Neural progenitor cell (in vitro differentiated cells): ENCODE measurements at regions not wholly inside any gene's neighbourhood (a gene's known extent, or its start where the extent isn't known, plus 50 kb on each side); places are given as distances from the start of the nearest gene placed in this dataset.
"Not testable (repeated sequence)": the region's sequence is repeated elsewhere in the genome, so short reads cannot be mapped to it uniquely, and the experiment has no call there.

Experiments used
- DNase-seq: peaks from one replicate; pipeline ENCODE4 v3.0.0-alpha.2; 2016; ENCODE audit warnings: low spot score
- H2AFZ ChIP-seq: fragments of 200-600 bp; sonication (generic); replicated peaks from 2 replicates; pipeline ENCODE4 v1.6.1; 2016; ENCODE audit warnings: antibody characterized with exemption
- H3F3A ChIP-seq: fragments of 200-600 bp; sonication (generic); 2 replicates; pipeline ENCODE4 v1.6.1; 2016; ENCODE audit warnings: antibody characterized with exemption, low read depth
- H3K27ac ChIP-seq: fragments of 200-600 bp; sonication (generic); 2 replicates; pipeline ENCODE4 v1.5.1; 2016; ENCODE audit warnings: mild to moderate bottlenecking
- H3K27me3 ChIP-seq: fragments of 200-600 bp; sonication (generic); 2 replicates; pipeline ENCODE4 v1.6.1; 2016; ENCODE audit warnings: mild to moderate bottlenecking, moderate library complexity
- H3K36me3 ChIP-seq: fragments of 200-600 bp; sonication (generic); 2 replicates; pipeline ENCODE4 v1.5.1; 2016
- H3K4me1 ChIP-seq: fragments of 200-600 bp; sonication (generic); 2 replicates; pipeline ENCODE4 v1.6.1; 2016; ENCODE audit warnings: mixed run types
- H3K4me2 ChIP-seq: fragments of 200-600 bp; sonication (generic); 2 replicates; pipeline ENCODE4 v1.6.1; 2016
- H3K4me3 ChIP-seq: fragments of 200-600 bp; sonication (generic); 2 replicates; pipeline ENCODE4 v1.5.1; 2016
- H3K79me2 ChIP-seq: fragments of 200-600 bp; sonication (generic); 2 replicates; pipeline ENCODE4 v1.6.1; 2016; ENCODE audit warnings: low read depth
- H3K9ac ChIP-seq: fragments of 200-600 bp; sonication (generic); 2 replicates; pipeline ENCODE4 v1.6.1; 2016
- H3K9me3 ChIP-seq: fragments of 200-600 bp; sonication (generic); 2 replicates; pipeline ENCODE4 v1.5.1; 2016; ENCODE audit warnings: low read depth
- H4K20me1 ChIP-seq: fragments of 200-600 bp; sonication (generic); 2 replicates; pipeline ENCODE4 v1.6.1; 2016; ENCODE audit warnings: low read depth
- H3K27ac Mint-ChIP-seq: 3 replicates; pipeline ENCODE4 v1.8.0; 2021; ENCODE audit warnings: mixed read lengths
- H3K27me3 Mint-ChIP-seq: 2 replicates; pipeline ENCODE4 v1.8.0; 2022; ENCODE audit warnings: low read depth, mild to moderate bottlenecking, inconsistent platforms, moderate library complexity, mixed read lengths; ENCODE audit not compliant: insufficient read depth
- H3K36me3 Mint-ChIP-seq: 3 replicates; pipeline ENCODE4 v1.8.0; 2021; ENCODE audit warnings: mixed read lengths
- H3K4me1 Mint-ChIP-seq: 3 replicates; pipeline ENCODE4 v1.8.0; 2021; ENCODE audit warnings: mixed read lengths
- H3K4me3 Mint-ChIP-seq: 3 replicates; pipeline ENCODE4 v1.8.0; 2021; ENCODE audit warnings: mild to moderate bottlenecking, moderate library complexity, mixed read lengths
- H3K9me3 Mint-ChIP-seq: 3 replicates; pipeline ENCODE4 v1.8.0; 2020; ENCODE audit warnings: mixed read lengths
- EZH2 ChIP-seq: fragments of 200-600 bp; sonication (generic); IDR thresholded peaks from 2 replicates; pipeline ENCODE4 v1.6.1; 2017; ENCODE audit warnings: antibody characterized with exemption, mild to moderate bottlenecking, moderate library complexity
- EZH2phosphoT487 ChIP-seq: fragments of 200-600 bp; sonication (generic); IDR thresholded peaks from 2 replicates; pipeline ENCODE4 v1.6.1; 2017; ENCODE audit warnings: antibody characterized with exemption
- TF ChIP-seq, protein P1 (sequence below): fragments of 200-600 bp; sonication (generic); IDR thresholded peaks from 2 replicates; pipeline ENCODE4 v1.5.1; 2017; ENCODE audit warnings: antibody characterized with exemption, mild to moderate bottlenecking

DNA sequence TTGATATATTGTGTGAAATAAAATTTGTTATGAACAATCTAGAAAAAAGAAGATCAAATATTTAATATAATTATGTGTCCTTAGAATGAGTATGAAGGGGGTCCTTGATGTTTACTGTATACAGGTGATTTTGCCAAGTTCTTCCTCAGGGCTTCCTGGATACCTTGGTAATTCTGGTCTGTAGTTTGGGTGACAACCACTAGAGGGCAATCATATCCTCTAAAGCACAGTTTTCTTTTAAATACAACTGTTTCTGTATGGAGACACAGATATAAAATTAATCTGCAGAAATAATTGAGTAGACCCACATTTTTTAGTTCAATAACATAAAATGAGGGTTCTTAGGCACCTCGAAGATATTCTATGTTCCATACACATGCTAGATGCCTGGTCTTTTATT lies 157.7 kb downstream of the SPANXN1 start:
- H3K9me3 ChIP-seq: no peaks in the 10 kb centered on the region
- no peak overlapping the region for H2AFZ ChIP-seq
- H3K9ac ChIP-seq: no peak overlapping the region
- no peak overlapping the region for H3K4me2 ChIP-seq
- Mint-ChIP-seq H3K9me3 (peaks cover 3% of the 10 kb centered on the region), H3K4me1 (no peaks in the 10 kb centered on the region), H3K27me3 (no peaks in the 10 kb centered on the region), H3K4me3 (no peak overlapping the region), H3K36me3 (no peaks in the 10 kb centered on the region), H3K27ac (no peak overlapping the region)
- no peaks in the 10 kb centered on the region for H4K20me1 ChIP-seq
- no peak overlapping the region for H3K27ac ChIP-seq
- TF ChIP-seq EZH2phosphoT487: no peak
- TF ChIP-seq, protein P1, sequence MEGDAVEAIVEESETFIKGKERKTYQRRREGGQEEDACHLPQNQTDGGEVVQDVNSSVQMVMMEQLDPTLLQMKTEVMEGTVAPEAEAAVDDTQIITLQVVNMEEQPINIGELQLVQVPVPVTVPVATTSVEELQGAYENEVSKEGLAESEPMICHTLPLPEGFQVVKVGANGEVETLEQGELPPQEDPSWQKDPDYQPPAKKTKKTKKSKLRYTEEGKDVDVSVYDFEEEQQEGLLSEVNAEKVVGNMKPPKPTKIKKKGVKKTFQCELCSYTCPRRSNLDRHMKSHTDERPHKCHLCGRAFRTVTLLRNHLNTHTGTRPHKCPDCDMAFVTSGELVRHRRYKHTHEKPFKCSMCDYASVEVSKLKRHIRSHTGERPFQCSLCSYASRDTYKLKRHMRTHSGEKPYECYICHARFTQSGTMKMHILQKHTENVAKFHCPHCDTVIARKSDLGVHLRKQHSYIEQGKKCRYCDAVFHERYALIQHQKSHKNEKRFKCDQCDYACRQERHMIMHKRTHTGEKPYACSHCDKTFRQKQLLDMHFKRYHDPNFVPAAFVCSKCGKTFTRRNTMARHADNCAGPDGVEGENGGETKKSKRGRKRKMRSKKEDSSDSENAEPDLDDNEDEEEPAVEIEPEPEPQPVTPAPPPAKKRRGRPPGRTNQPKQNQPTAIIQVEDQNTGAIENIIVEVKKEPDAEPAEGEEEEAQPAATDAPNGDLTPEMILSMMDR: peak; percentile 70
- H3K36me3 ChIP-seq: no peaks in the 10 kb centered on the region
- no peak overlapping the region for H3K4me3 ChIP-seq
- H3K27me3 ChIP-seq: no peaks in the 10 kb centered on the region
- no peaks in the 10 kb centered on the region for H3F3A ChIP-seq
- H3K79me2 ChIP-seq: no peaks in the 10 kb centered on the region
- no peaks in the 10 kb centered on the region for H3K4me1 ChIP-seq
- peak; percentile 38 for DNase-seq

DNA sequence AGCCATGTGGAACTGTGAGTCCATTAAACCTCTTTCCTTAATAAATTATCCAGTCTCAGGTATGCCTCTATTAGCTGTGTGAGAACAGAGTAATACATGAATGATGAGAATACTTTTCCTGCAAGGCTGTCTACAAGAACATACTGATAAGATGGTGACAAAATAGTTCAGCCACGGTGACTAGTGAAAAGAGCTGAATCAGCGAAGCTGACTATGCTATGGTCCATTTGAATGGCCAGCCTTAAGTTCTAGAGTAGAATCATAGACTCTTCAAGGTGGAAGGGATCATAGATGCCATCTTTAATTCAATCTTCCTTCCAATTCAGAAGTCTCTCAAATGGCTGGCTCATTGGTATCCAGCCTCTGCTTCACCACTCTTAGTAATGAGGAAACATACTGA lies 163.3 kb downstream of the SPANXN1 start:
- Histone ChIP-seq H3K4me2 (no peak overlapping the region), H3K27ac (no peak overlapping the region), H3K36me3 (no peaks in the 10 kb centered on the region), H4K20me1 (no peaks in the 10 kb centered on the region), H3K4me3 (no peak overlapping the region), H3K79me2 (no peaks in the 10 kb centered on the region), H3K9me3 (no peaks in the 10 kb centered on the region), H2AFZ (no peak overlapping the region), H3K9ac (no peak overlapping the region), H3K27me3 (no peaks in the 10 kb centered on the region), H3F3A (no peaks in the 10 kb centered on the region), H3K4me1 (no peaks in the 10 kb centered on the region)
- DNase-seq: no peak
- no peaks in the 10 kb centered on the region for H3K4me1 Mint-ChIP-seq
- H3K27ac Mint-ChIP-seq: no peak overlapping the region
- peaks cover 2% of the 10 kb centered on the region for H3K27me3 Mint-ChIP-seq
- H3K9me3 Mint-ChIP-seq: peaks cover 6% of the 10 kb centered on the region
- no peak overlapping the region for H3K4me3 Mint-ChIP-seq
- TF ChIP-seq EZH2phosphoT487: no peak
- TF ChIP-seq EZH2: no peak
- TF ChIP-seq, protein P1: no peak
- H3K36me3 Mint-ChIP-seq: no peaks in the 10 kb centered on the region

DNA sequence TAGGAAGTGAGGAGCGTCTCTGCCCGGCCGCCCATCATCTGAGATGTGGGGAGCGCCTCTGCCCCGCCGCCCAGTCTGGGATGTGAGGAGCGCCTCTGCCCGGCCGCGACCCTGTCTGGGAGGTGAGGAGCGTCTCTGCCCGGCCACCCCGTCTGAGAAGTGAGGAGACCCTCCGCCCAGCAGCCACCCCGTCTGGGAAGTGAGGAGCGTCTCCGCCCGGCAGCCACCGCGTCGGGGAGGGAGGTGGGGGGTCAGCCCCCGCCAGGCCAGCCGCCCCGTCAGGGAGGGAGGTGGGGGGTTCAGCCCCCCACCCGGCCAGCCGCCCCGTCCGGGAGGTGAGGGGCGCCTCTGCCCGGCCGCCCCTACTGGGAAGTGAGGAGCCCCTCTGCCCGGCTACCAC lies 188.9 kb downstream of the SPANXN1 start:
- H3K79me2 ChIP-seq, H3K4me2 ChIP-seq, H3K4me1 ChIP-seq, H3K27me3 Mint-ChIP-seq, H3K27ac Mint-ChIP-seq, H3K4me3 ChIP-seq, DNase-seq, H3K36me3 ChIP-seq, H3K9ac ChIP-seq, H3K36me3 Mint-ChIP-seq, H3K9me3 ChIP-seq, H3K4me1 Mint-ChIP-seq, H3K4me3 Mint-ChIP-seq, H3K27me3 ChIP-seq, H3K27ac ChIP-seq, H4K20me1 ChIP-seq, H2AFZ ChIP-seq, H3F3A ChIP-seq: not testable (repeated sequence)
- H3K9me3 Mint-ChIP-seq: peaks cover 12% of the 10 kb centered on the region

DNA sequence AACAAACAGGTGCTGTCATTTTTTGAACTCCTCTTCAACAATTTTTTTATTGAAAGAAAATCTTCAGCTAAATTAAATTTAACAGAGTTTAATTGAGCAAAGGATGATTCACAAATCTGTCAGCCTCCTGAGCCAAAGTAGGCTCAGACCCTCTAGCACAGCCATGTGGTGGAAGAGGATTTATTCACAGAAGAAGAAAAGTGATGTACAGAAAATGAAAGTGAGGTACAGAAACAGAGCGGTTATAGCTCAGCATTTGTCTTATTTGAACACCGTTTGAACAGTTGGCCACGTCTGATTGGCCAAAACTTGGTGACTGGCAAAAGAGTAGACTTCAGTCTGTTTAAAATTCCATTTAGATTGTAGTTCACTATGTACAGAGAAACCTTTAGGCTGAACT lies 217.3 kb downstream of the SPANXN1 start:
- no peaks in the 10 kb centered on the region for H3K79me2 ChIP-seq
- H3K27me3 Mint-ChIP-seq: no peaks in the 10 kb centered on the region
- DNase-seq: no peak
- no peaks in the 10 kb centered on the region for H4K20me1 ChIP-seq
- H3F3A ChIP-seq: no peaks in the 10 kb centered on the region
- no peaks in the 10 kb centered on the region for H3K4me1 Mint-ChIP-seq
- no peak overlapping the region for H2AFZ ChIP-seq
- H3K36me3 ChIP-seq: no peaks in the 10 kb centered on the region
- H3K36me3 Mint-ChIP-seq: no peaks in the 10 kb centered on the region
- no peak overlapping the region for H3K4me3 Mint-ChIP-seq
- H3K9me3 Mint-ChIP-seq: peaks cover 14% of the 10 kb centered on the region
- H3K27ac ChIP-seq: no peak overlapping the region
- no peaks in the 10 kb centered on the region for H3K4me1 ChIP-seq
- TF ChIP-seq, protein P1: no peak
- no peak for TF ChIP-seq EZH2
- no peak overlapping the region for H3K4me2 ChIP-seq
- no peak overlapping the region for H3K4me3 ChIP-seq
- no peaks in the 10 kb centered on the region for H3K9me3 ChIP-seq
- H3K27ac Mint-ChIP-seq: no peak overlapping the region
- no peaks in the 10 kb centered on the region for H3K27me3 ChIP-seq
- no peak overlapping the region for H3K9ac ChIP-seq
